ENCODE measurements at regions not wholly inside any gene's neighbourhood (a gene's known extent, or its start where the extent isn't known, plus 50 kb on each side); places are given as distances from the start of the nearest gene placed in this dataset.

DNA sequence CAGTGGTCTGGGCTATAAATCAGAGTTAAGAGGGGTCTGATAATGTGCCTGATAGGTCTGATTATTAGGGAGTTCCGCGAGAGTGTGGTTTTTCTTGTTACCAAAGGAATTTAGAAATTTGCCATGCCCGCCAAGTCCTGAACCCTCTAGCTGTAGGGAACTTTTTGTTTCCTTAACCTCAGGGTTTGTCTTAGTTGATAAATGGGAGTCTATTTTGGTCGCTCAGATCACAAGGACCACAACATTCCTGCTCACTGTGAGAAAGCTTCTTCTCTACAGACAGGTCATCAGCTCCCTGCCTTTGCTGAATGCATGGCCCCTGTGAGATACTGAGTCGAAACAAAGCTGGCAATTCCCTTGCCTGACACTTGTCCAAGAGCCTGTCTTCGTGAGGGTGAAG, 497.8 kb downstream of the HS3ST4 start:
- no peak for DNase-seq
- H3K4me3 Mint-ChIP-seq = no peak overlapping the region
- CTCF ChIA-PET = no interaction called here
- H3K36me3 Mint-ChIP-seq = no peaks in the 10 kb centered on the region
- no peaks in the 10 kb centered on the region for H3K27me3 Mint-ChIP-seq
- H3K9me3 Mint-ChIP-seq = peaks cover 7% of the 10 kb centered on the region
- H3K4me1 Mint-ChIP-seq = no peaks in the 10 kb centered on the region
- no peak overlapping the region for H3K27ac Mint-ChIP-seq

DNA sequence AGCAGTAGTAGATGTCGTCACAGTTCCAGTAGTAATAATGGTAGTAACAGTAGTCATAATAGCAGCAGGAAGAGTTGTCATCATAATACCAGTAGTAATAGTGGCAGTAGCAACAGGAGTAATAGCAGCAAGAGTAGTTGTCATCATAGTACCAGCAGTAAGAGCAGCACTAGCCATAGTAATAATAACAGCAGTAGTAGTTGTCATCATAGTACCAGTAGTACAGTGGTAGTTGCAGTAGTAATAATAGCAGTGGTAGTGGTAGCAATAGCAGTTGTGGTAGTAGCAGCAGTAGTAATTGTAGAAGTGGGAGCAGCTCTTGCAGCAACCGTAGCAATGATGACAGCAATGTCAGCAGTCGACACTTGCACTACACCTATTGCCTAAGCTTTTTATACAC, 502.8 kb downstream of the HS3ST4 start:
- Mint-ChIP-seq H3K4me3 (no peak overlapping the region), H3K4me1 (no peaks in the 10 kb centered on the region), H3K36me3 (no peaks in the 10 kb centered on the region), H3K27ac (no peak overlapping the region), H3K27me3 (no peaks in the 10 kb centered on the region), H3K9me3 (peaks cover 7% of the 10 kb centered on the region)
- DNase-seq = no peak
- CTCF ChIA-PET = no interaction called here

DNA sequence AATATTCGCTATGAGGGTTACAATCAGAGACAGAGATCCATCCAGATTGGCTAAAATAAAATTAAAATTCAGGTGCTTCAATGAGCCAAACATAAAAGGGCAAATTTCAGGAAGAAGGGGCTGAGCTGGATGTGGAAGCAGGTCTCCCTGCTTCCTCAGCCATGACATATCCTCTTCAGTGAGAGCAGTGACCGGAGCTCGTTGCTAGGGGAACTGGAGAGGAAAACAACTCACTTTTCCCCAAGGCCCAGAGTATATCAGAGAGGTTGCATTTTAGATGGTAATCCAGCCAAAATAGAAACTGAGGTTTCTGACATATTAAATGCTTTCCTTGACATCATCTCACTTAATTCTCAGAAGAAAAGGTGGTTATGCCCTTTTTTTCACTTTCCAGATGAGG, 503.5 kb downstream of the HS3ST4 start:
- peaks cover 7% of the 10 kb centered on the region for H3K9me3 Mint-ChIP-seq
- H3K36me3 Mint-ChIP-seq = no peaks in the 10 kb centered on the region
- no peaks in the 10 kb centered on the region for H3K27me3 Mint-ChIP-seq
- H3K4me1 Mint-ChIP-seq = no peaks in the 10 kb centered on the region
- CTCF ChIA-PET = no interaction called here
- no peak for DNase-seq
- no peak overlapping the region for H3K4me3 Mint-ChIP-seq
- no peak overlapping the region for H3K27ac Mint-ChIP-seq

DNA sequence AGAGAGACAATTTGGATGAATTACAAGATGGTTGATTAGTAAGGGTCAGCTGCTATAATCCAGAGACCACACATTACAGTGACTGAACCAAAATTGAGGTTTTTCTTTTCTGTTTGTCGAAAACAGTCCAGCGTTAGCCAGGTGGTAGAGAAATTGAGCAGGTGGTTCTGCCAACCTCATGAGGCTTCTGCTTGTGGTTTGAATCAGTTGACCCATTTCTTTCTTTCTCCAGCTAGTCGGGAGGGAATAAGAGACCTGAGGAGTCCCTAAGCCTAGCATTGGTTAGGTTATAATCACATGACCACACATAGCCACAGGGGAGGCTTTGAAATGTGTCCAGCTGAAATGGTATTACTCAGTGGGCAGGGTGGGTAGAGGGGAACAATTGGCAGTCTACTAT, 504.6 kb downstream of the HS3ST4 start:
- no peak overlapping the region for H3K27ac Mint-ChIP-seq
- no peak for DNase-seq
- no peak overlapping the region for H3K4me3 Mint-ChIP-seq
- H3K9me3 Mint-ChIP-seq = peaks cover 7% of the 10 kb centered on the region
- no peaks in the 10 kb centered on the region for H3K4me1 Mint-ChIP-seq
- H3K27me3 Mint-ChIP-seq = no peaks in the 10 kb centered on the region
- no peaks in the 10 kb centered on the region for H3K36me3 Mint-ChIP-seq
- CTCF ChIA-PET = no interaction called here

DNA sequence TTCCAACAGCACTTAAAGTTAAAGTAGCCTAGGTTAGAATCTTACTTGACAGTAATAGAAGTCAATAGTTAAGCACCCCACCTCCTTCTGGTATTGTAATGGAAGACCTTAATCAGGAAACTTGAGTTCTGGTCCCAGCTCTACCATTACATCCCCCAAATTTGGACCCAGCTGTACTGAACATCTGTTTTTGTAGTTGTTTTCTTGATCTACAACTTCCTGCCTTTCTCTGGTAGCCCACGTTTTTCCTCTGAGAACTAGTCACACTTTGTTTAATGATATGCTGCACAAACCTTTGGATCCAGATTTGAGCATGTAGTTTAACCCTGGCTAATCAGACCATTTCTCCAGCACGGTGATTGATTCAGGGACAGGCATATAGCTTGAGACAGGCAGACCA, 505.0 kb downstream of the HS3ST4 start:
- Mint-ChIP-seq H3K36me3 (no peaks in the 10 kb centered on the region), H3K27me3 (no peaks in the 10 kb centered on the region), H3K4me1 (no peaks in the 10 kb centered on the region), H3K9me3 (peaks cover 7% of the 10 kb centered on the region), H3K27ac (no peak overlapping the region), H3K4me3 (no peak overlapping the region)
- DNase-seq = no peak
- CTCF ChIA-PET = no interaction called here

DNA sequence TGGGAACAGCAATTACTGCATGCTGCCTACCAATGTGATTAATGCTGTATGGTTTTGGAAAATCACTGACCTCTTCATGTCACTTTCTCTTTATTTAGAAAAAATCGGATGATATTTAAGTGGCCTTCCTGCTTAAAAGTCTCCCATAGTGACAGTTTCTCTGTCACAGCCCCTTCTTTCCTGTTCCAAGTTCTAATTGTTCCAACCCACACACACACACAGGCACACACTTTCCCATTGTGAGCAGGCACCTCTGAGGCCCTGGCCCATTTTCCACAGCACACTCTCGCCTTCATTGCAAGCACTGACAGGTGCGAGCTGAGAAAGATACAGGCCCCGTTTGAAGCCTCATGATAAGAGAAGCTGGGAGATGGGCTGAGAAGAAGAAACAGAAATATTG, 505.9 kb downstream of the HS3ST4 start:
- H3K4me3 Mint-ChIP-seq = no peak overlapping the region
- no peaks in the 10 kb centered on the region for H3K4me1 Mint-ChIP-seq
- H3K9me3 Mint-ChIP-seq = peaks cover 7% of the 10 kb centered on the region
- DNase-seq = no peak
- no peak overlapping the region for H3K27ac Mint-ChIP-seq
- no peaks in the 10 kb centered on the region for H3K27me3 Mint-ChIP-seq
- no peaks in the 10 kb centered on the region for H3K36me3 Mint-ChIP-seq
- CTCF ChIA-PET = no interaction called here

DNA sequence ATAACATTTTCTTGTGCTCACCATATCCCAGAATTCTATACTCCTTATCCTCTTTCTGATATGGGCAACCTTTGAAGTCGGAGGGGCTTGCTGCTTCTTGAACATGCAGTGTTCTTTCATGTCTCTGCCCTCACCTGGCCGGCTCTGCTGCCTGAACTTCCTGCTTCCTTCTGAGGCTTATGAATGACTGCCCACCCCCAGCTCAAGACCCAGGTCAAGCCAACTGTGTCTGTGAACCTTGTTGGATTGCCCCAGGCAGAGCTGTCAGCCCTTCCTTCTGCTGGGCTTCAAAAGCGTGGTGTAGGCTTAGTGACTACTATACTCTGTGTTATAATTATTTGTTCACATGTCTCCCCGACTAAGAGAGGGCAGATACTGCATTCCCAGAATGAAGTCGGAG, 506.5 kb downstream of the HS3ST4 start:
- Mint-ChIP-seq H3K27ac (no peak overlapping the region), H3K4me1 (no peaks in the 10 kb centered on the region), H3K9me3 (peaks cover 7% of the 10 kb centered on the region)

DNA sequence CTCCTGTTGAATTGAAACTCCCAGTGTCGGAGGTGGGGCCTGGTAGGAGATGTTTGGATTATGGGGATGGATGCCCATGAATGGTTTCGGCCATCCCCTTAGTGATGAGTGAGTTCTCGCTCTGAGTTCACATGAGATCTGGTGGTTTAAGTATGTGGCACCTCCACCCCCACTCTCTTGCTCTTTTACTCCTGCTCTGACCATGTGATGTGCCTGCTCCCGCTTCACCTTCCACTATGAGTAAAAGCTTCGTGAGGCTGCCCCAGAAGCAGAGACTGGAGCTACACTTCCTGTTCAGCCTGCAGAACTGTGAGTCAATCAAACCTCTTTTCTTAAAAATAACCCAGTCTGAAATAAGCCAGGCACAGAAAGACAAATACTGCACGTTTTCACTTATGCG, 512.4 kb downstream of the HS3ST4 start:
- CTCF ChIA-PET = no interaction called here

More for the DNA sequence above, 506.5 kb downstream of the HS3ST4 start:
- no peaks in the 10 kb centered on the region for H3K36me3 Mint-ChIP-seq
- H3K4me3 Mint-ChIP-seq = no peak overlapping the region
- CTCF ChIA-PET = no interaction called here
- H3K27me3 Mint-ChIP-seq = no peaks in the 10 kb centered on the region
- DNase-seq = no peak

DNA sequence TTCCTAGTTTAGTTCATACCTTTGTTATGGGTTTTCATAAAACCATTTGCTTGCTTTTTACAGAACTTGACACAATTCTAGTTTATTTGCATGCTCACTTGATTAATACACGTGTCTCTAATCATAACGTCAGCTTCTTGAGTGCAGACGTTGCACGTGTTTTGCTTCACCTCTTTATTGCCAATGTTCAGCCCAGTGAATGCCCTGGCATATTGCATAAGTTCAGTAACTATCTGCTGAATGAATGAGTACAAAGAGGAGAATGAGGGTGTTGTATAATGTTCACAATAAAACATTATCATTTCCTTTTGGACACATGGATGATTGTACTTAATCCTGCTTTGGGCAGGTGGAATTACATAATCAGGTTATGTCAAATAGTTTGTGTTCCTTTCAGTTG, 519.8 kb downstream of the HS3ST4 start:
- CTCF ChIA-PET = no interaction called here

More for the DNA sequence above, 512.4 kb downstream of the HS3ST4 start:
- H3K4me1 Mint-ChIP-seq = no peaks in the 10 kb centered on the region
- H3K36me3 Mint-ChIP-seq = no peaks in the 10 kb centered on the region
- H3K9me3 Mint-ChIP-seq = no peaks in the 10 kb centered on the region
- no peak for DNase-seq
- H3K4me3 Mint-ChIP-seq = no peak overlapping the region
- H3K27ac Mint-ChIP-seq = no peak overlapping the region
- no peaks in the 10 kb centered on the region for H3K27me3 Mint-ChIP-seq

DNA sequence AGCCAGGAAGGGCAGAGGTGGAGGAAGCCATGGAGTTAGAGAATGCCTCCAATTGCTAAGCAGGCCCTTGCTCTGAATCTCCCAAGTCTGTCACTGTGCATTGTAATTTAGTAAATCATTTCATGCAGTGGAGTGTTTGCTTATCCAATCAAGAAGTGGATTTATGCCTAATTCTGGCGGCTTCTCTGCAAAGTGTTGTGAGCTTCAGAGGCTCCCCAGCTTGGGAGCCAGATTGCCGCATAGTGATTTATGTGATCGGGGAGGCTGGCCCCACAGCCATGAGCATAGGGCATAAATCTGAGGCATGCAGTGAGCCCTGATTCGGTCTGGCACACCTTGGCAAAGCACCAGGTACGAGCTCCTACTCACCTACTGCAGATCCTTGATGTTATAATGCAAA, 520.8 kb downstream of the HS3ST4 start:
- Mint-ChIP-seq H3K9me3 (peaks cover 3% of the 10 kb centered on the region), H3K27ac (no peak overlapping the region), H3K36me3 (no peaks in the 10 kb centered on the region), H3K27me3 (peaks cover 8% of the 10 kb centered on the region), H3K4me1 (peaks cover 5% of the 10 kb centered on the region), H3K4me3 (no peak overlapping the region)
- CTCF ChIA-PET = no interaction called here
- no peak for DNase-seq

More for the DNA sequence above, 519.8 kb downstream of the HS3ST4 start:
- peaks cover 3% of the 10 kb centered on the region for H3K9me3 Mint-ChIP-seq
- peaks cover 8% of the 10 kb centered on the region for H3K27me3 Mint-ChIP-seq
- no peak overlapping the region for H3K27ac Mint-ChIP-seq
- no peak overlapping the region for H3K4me3 Mint-ChIP-seq
- peaks cover 5% of the 10 kb centered on the region for H3K4me1 Mint-ChIP-seq
- no peak for DNase-seq
- H3K36me3 Mint-ChIP-seq = no peaks in the 10 kb centered on the region

DNA sequence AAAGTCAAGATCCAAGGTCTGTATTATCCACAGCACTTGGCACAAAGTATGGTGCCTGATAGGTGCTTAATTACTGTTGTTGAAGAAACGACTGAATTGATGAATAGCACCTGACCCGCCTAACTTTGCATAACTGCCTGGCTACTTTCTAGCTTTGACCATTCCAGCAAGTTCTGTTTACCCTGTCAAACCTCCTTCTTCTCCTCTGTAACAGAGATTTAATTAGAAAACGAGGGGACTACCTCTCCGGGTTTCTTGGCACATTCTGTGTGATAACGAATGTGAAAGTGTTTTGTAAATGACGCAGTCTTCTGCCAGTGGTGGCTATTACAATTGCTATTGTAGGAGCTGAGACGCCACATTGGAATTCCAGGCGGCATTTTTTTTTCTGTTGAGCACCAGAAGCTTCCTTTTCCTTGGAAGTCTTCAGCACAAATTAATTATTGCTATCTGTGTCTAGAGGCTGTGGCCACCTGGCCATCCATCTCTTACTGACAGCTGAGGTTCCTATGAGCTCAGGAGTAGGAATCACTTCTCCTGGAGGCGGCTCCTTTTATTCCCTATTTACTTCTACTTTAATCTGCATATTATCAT, 522.9 kb downstream of the HS3ST4 start:
- no peaks in the 10 kb centered on the region for H3K36me3 Mint-ChIP-seq
- CTCF ChIA-PET = no interaction called here
- no peak overlapping the region for H3K4me3 Mint-ChIP-seq
- no peak for DNase-seq
- peaks cover 13% of the 10 kb centered on the region for H3K27me3 Mint-ChIP-seq
- H3K9me3 Mint-ChIP-seq = peaks cover 5% of the 10 kb centered on the region
- H3K27ac Mint-ChIP-seq = no peak overlapping the region
- H3K4me1 Mint-ChIP-seq = peaks cover 5% of the 10 kb centered on the region

DNA sequence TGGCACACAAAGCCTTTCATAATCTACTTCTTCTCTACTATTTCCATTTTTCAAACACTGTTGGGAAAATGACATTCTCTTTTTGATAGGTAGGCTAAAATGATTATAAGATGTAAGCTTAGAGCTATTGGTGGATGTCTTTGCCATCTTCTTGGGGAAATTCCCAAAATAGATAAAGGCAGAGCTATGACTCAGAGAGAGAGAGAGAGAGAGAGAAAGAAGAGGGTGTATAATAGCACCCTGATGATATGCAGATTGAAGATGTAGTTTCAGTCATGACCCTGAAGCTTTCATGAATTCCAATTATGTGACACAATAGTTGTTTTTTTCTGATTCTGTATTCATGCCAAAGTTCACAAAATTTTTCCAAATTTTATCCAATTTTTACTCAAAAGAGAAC, 529.1 kb downstream of the HS3ST4 start:
- peaks cover 2% of the 10 kb centered on the region for H3K9me3 Mint-ChIP-seq
- H3K4me1 Mint-ChIP-seq = no peaks in the 10 kb centered on the region
- H3K4me3 Mint-ChIP-seq = no peak overlapping the region
- H3K27me3 Mint-ChIP-seq = peaks cover 4% of the 10 kb centered on the region
- no peak overlapping the region for H3K27ac Mint-ChIP-seq
- H3K36me3 Mint-ChIP-seq = no peaks in the 10 kb centered on the region
- no peak for DNase-seq
- CTCF ChIA-PET = no interaction called here

DNA sequence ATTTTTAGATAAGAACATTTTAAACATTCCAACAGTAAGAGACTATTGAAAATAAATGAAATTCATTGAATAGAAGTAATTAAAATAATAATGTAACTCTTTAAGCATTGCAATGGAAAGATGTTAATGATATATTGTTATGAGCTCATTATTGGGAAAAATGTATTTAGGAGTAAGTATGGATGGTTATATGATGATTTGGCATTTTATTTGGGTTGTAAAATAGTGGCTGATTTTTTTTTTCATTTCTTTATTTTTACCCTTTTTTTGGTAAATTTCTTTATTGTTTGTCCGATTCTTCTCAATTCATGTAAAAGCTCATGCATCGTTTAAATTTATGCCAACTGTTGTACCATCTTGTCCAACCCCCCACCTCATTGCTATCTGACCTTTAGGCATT, 539.9 kb downstream of the HS3ST4 start:
- Mint-ChIP-seq H3K27me3 (no peaks in the 10 kb centered on the region), H3K9me3 (no peaks in the 10 kb centered on the region), H3K4me1 (no peaks in the 10 kb centered on the region), H3K27ac (no peak overlapping the region), H3K4me3 (no peak overlapping the region), H3K36me3 (no peaks in the 10 kb centered on the region)
- CTCF ChIA-PET = interaction anchor here (0.7 kb wide), 1 partner anchor 68 kb away, joined by 3 read pairs; no protein-coding TSS in a partner anchor
- no peak for DNase-seq

DNA sequence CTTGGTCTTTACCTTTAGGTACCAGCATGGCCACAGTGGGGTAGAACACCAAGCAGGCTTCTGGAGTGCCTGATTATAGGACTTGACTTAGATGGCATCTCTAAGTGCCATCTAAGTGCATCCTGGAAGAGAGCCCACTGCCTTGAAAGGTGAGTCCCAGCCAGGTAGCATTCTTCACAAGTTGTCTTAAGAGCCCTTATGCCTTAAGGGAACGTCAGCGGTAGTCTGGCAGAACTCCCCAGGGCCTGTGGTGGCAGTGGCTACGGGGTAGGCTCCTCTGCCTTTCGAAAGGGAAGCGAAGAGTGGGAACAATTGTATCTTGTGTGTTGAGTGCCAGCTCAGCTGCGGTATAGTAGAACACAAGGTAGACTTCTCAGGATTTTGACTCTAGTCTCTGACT, 549.0 kb downstream of the HS3ST4 start:
- Mint-ChIP-seq H3K27me3 (peaks cover 7% of the 10 kb centered on the region), H3K9me3 (no peaks in the 10 kb centered on the region), H3K4me3 (no peak overlapping the region), H3K36me3 (no peaks in the 10 kb centered on the region), H3K4me1 (no peaks in the 10 kb centered on the region), H3K27ac (no peak overlapping the region)
- no peak for DNase-seq
- CTCF ChIA-PET = no interaction called here

DNA sequence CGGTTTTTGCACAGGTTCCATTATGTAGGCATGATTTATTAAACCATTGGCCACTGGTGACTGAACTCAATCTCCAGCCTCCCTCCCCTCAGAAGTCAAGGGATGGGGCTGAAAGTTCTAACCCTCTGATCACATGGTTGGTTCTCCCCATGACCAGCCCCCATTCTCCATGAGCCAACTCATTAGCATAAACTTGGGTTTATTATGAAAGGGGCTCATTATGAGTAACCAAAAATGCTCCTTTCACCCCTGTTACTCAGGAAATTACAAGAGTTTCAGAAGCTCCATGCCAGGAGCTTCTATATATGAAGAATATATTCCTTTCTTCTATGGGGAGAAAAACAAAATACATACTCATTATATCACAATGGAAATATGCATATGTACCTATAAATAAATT, 555.3 kb downstream of the HS3ST4 start:
- CTCF ChIA-PET = no interaction called here
- Mint-ChIP-seq H3K4me1 (no peaks in the 10 kb centered on the region), H3K36me3 (no peaks in the 10 kb centered on the region), H3K27me3 (peaks cover 3% of the 10 kb centered on the region), H3K9me3 (peaks cover 1% of the 10 kb centered on the region), H3K4me3 (no peak overlapping the region), H3K27ac (no peak overlapping the region)
- no peak for DNase-seq

DNA sequence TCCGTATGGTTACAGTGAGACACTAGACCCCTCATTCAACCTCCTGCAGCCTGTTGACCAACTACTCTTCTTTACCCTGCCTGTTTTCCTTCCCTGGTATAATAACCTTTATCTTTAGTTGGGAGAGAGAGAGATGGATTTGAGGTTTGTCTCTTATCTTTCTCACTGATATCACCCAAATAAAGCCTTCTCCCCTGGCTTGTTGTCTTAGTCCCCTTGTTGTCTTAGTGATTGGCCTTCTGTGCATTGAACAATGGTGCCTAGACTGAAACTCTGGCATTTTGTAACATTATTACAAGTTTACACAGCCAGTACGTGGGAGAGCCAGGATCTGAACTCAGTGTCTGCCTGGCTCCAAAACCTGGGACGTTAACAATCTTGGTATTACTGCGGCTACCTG, 560.8 kb downstream of the HS3ST4 start:
- Mint-ChIP-seq H3K36me3 (no peaks in the 10 kb centered on the region), H3K27me3 (peaks cover 3% of the 10 kb centered on the region), H3K4me3 (no peak overlapping the region), H3K27ac (no peak overlapping the region), H3K4me1 (no peaks in the 10 kb centered on the region), H3K9me3 (peaks cover 11% of the 10 kb centered on the region)
- CTCF ChIA-PET = no interaction called here
- no peak for DNase-seq
